PC-3 (cell line): ENCODE measurements at regions not wholly inside any gene's neighbourhood (a gene's known extent, or its start where the extent isn't known, plus 50 kb on each side); places are given as distances from the start of the nearest gene placed in this dataset.
"Not testable (repeated sequence)": the region's sequence is repeated elsewhere in the genome, so short reads cannot be mapped to it uniquely, and the experiment has no call there.

Source experiments
- ATAC-seq: fragments of 200-7000 bp; cut with Tn5 transposase; 2 replicates; pipeline ENCODE4 v1.9.1; 2020; ENCODE audit warnings: mild to moderate bottlenecking, moderate library complexity
- BruUV-seq: library from RNA; stranded (reverse); fragments of 400-500 nt; replicated peaks from 2 replicates; lab custom pipeline; 2021; lab: Mats Ljungman, UMichigan
- CTCF ChIA-PET: fragments of 300-600 bp; sonication (Branson Sonifier 250); formaldehyde crosslinking; loops from one replicate; lab custom pipeline; 2022; ENCODE audit warnings: antibody characterized with exemption; lab: Charles Lee
- POLR2A ChIA-PET: fragments of 300-600 bp; sonication (Branson Sonifier 250); formaldehyde crosslinking; loops from one replicate; lab custom pipeline; 2022; ENCODE audit warnings: antibody characterized with exemption; ENCODE audit not compliant: unreplicated experiment; lab: Charles Lee
- DNase-seq: peaks from one replicate; pipeline ENCODE4 v3.0.0-alpha.2; 2015
- H2AFZ ChIP-seq: fragments of 300-600 bp; sonication (generic); 2 replicates; pipeline ENCODE4 v1.6.0; 2016; ENCODE audit warnings: antibody characterized with exemption, low read length
- H3F3A ChIP-seq: fragments of 300-600 bp; sonication (generic); one replicate; pipeline ENCODE4 v1.6.0; 2017; ENCODE audit warnings: antibody characterized with exemption, low read length, control low read depth, mild to moderate bottlenecking; ENCODE audit not compliant: unreplicated experiment
- H3K27ac ChIP-seq: fragments of 300-600 bp; sonication (generic); 2 replicates; pipeline ENCODE4 v1.5.1; 2016; ENCODE audit warnings: mild to moderate bottlenecking, low read length
- H3K27me3 ChIP-seq: fragments of 300-600 bp; sonication (generic); 2 replicates; pipeline ENCODE4 v1.6.1; 2016; ENCODE audit warnings: low read length, mixed read lengths
- H3K36me3 ChIP-seq: fragments of 300-600 bp; sonication (generic); 2 replicates; pipeline ENCODE4 v1.6.1; 2016; ENCODE audit warnings: low read depth, mixed run types, low read length, mixed read lengths
- H3K4me1 ChIP-seq: fragments of 300-600 bp; sonication (generic); 2 replicates; pipeline ENCODE4 v1.5.1; 2016; ENCODE audit warnings: low read length; ENCODE audit not compliant: insufficient read depth
- H3K4me2 ChIP-seq: fragments of 300-600 bp; sonication (generic); 2 replicates; pipeline ENCODE4 v1.6.0; 2016; ENCODE audit warnings: low read length
- H3K4me3 ChIP-seq: fragments of 300-600 bp; sonication (generic); 2 replicates; pipeline ENCODE4 v1.5.1; 2016; ENCODE audit warnings: mild to moderate bottlenecking, low read length, mixed read lengths
- H3K79me2 ChIP-seq: fragments of 300-600 bp; sonication (generic); 2 replicates; pipeline ENCODE4 v1.6.1; 2017; ENCODE audit warnings: low read length, mixed read lengths
- H3K9ac ChIP-seq: fragments of 300-600 bp; sonication (generic); 2 replicates; pipeline ENCODE4 v1.6.0; 2016; ENCODE audit warnings: mild to moderate bottlenecking, low read length
- H3K9me2 ChIP-seq: fragments of 300-600 bp; sonication (generic); replicated peaks from 2 replicates; pipeline ENCODE4 v1.6.1; 2016; ENCODE audit warnings: mixed run types, low read length, mixed read lengths
- H3K9me3 ChIP-seq: fragments of 300-600 bp; sonication (generic); 2 replicates; pipeline ENCODE4 v1.6.1; 2016; ENCODE audit warnings: low read length, mixed read lengths
- H4K20me1 ChIP-seq: fragments of 300-600 bp; sonication (generic); 2 replicates; pipeline ENCODE4 v1.6.1; 2016; ENCODE audit warnings: low read length, mixed read lengths
- EZH2 ChIP-seq: fragments of 300-600 bp; sonication (generic); IDR thresholded peaks from one replicate; pipeline ENCODE4 v1.6.1; 2017; ENCODE audit warnings: antibody characterized with exemption, mild to moderate bottlenecking, low read length; ENCODE audit not compliant: unreplicated experiment
- EZH2phosphoT487 ChIP-seq: fragments of 300-600 bp; sonication (generic); IDR thresholded peaks from 2 replicates; pipeline ENCODE4 v1.6.1; 2018; ENCODE audit warnings: mild to moderate bottlenecking, antibody characterized with exemption, low read length, borderline replicate concordance
- intact Hi-C: fragments of 100-400 bp; cut with micrococcal nuclease; formaldehyde crosslinking; loops from 2 replicates; pipeline ENCODE4 v1.9.0; 2023
- TF ChIP-seq, protein P1 (sequence below): fragments of 300-600 bp; sonication (generic); conservative IDR thresholded peaks from 2 replicates; pipeline ENCODE4 v1.5.1; 2017; ENCODE audit warnings: antibody characterized with exemption, low read depth, mild to moderate bottlenecking, low read length

DNA sequence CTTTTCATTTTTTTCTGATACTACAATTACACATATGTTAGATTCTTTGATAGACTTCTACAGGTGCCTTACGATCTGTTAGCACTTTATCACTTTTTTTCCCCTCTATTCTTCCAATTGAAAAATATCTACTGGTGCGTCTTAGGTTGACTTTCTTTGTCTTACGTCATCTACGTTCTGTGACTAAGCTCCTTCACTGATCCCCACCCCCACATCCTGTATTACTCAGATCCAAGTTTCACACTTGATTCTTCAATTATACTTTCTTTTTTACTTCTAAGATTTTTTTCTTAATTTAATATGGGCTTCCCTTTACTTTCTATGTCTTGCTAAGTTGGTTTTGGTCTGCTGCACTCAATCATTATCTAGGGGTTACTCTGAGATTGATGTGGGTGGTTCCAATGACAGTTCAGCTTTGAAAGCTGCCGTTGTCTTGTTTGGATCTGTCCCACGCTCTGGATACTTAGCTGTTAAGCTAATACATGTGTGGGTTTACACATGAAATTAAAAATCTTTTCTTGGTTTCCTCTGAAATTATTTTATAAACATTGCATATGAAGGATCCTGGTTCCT is 1321.1 kb downstream of the RAPGEF2 start:
- H3K4me2 ChIP-seq: no peak overlapping the region
- ChIA-PET CTCF (no interaction called here), POLR2A (no interaction called here)
- no peak overlapping the region for H3K9ac ChIP-seq
- no peak overlapping the region for H2AFZ ChIP-seq
- no peaks in the 10 kb centered on the region for H3K9me2 ChIP-seq
- no peaks in the 10 kb centered on the region for H3K9me3 ChIP-seq
- H3K36me3 ChIP-seq: no peaks in the 10 kb centered on the region
- BruUV-seq: no TSS peak
- H3K4me3 ChIP-seq: no peak overlapping the region
- H4K20me1 ChIP-seq: no peaks in the 10 kb centered on the region
- H3K27me3 ChIP-seq: no peaks in the 10 kb centered on the region
- no peak overlapping the region for H3K27ac ChIP-seq
- ATAC-seq (no peak), DNase-seq (no peak)
- H3K4me1 ChIP-seq: no peaks in the 10 kb centered on the region
- TF ChIP-seq, protein P1, sequence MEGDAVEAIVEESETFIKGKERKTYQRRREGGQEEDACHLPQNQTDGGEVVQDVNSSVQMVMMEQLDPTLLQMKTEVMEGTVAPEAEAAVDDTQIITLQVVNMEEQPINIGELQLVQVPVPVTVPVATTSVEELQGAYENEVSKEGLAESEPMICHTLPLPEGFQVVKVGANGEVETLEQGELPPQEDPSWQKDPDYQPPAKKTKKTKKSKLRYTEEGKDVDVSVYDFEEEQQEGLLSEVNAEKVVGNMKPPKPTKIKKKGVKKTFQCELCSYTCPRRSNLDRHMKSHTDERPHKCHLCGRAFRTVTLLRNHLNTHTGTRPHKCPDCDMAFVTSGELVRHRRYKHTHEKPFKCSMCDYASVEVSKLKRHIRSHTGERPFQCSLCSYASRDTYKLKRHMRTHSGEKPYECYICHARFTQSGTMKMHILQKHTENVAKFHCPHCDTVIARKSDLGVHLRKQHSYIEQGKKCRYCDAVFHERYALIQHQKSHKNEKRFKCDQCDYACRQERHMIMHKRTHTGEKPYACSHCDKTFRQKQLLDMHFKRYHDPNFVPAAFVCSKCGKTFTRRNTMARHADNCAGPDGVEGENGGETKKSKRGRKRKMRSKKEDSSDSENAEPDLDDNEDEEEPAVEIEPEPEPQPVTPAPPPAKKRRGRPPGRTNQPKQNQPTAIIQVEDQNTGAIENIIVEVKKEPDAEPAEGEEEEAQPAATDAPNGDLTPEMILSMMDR: no peak
- TF ChIP-seq EZH2phosphoT487: no peak
- TF ChIP-seq EZH2: no peak
- H3K79me2 ChIP-seq: no peaks in the 10 kb centered on the region
- intact Hi-C loops: no loop called here
- no peaks in the 10 kb centered on the region for H3F3A ChIP-seq

DNA sequence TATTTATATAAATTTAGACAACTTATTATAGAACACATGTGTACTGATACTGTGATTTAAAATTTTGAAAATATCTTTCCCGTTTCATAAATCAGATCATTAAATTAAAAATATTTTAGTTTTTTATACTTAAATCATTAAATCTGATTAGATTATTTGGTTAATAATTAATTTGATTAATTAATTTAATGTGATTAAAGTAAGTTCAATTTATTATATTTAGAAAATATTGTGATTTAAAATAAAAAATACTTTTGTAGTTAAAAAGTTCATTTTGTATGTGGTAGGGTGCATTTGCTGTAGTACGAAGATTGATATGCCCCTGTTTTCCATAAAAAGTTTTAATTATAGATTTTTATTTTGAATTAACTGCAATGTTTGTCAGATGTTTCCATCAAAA is 1323.4 kb downstream of the RAPGEF2 start:
- CTCF ChIA-PET: no interaction called here
- intact Hi-C loops: no loop called here
- H3K9me3 ChIP-seq: no peaks in the 10 kb centered on the region
- no peaks in the 10 kb centered on the region for H3K36me3 ChIP-seq
- POLR2A ChIA-PET: no interaction called here
- H3K79me2 ChIP-seq: no peaks in the 10 kb centered on the region
- H3K4me2 ChIP-seq: no peak overlapping the region
- no peaks in the 10 kb centered on the region for H4K20me1 ChIP-seq
- DNase-seq (no peak), ATAC-seq (no peak)
- H3F3A ChIP-seq: no peaks in the 10 kb centered on the region
- TF ChIP-seq, protein P1: no peak
- no peak for TF ChIP-seq EZH2
- no peak for TF ChIP-seq EZH2phosphoT487
- no peak overlapping the region for H3K27ac ChIP-seq
- no peak overlapping the region for H3K9ac ChIP-seq
- no peak overlapping the region for H3K4me3 ChIP-seq
- H3K27me3 ChIP-seq: no peaks in the 10 kb centered on the region
- no peaks in the 10 kb centered on the region for H3K9me2 ChIP-seq
- no peak overlapping the region for H2AFZ ChIP-seq
- no TSS peak for BruUV-seq
- no peaks in the 10 kb centered on the region for H3K4me1 ChIP-seq

DNA sequence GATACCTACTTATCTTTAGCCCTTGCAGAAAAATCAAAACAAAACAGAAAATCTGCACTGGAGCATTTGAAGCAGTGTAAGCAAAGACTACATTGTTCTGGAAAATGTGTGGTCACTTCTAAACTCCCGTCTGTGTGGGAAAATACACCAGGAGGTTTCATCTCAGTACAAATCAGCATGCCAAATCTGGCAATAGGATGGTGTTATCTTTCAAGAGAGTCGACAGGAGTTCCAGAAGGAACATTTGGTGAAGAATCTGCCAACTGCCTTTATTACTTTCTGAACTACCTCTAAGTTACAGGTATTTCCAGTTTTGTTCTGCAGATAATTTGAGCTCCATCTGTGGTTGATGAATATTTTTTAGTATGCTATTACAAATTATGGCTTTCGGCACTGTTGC is 1348.0 kb downstream of the RAPGEF2 start:
- Histone ChIP-seq H3K4me1 (no peaks in the 10 kb centered on the region), H3K9ac (no peak overlapping the region), H3K27ac (no peak overlapping the region), H3F3A (no peaks in the 10 kb centered on the region), H2AFZ (no peak overlapping the region), H3K4me3 (no peak overlapping the region), H3K4me2 (no peak overlapping the region), H4K20me1 (no peaks in the 10 kb centered on the region), H3K9me2 (no peaks in the 10 kb centered on the region), H3K36me3 (no peaks in the 10 kb centered on the region), H3K9me3 (no peaks in the 10 kb centered on the region), H3K27me3 (no peaks in the 10 kb centered on the region), H3K79me2 (no peaks in the 10 kb centered on the region)
- TF ChIP-seq, protein P1: no peak
- TF ChIP-seq EZH2: no peak
- no peak for TF ChIP-seq EZH2phosphoT487
- no peak for ATAC-seq
- ChIA-PET POLR2A (no interaction called here), CTCF (no interaction called here)
- no TSS peak for BruUV-seq
- intact Hi-C loops: no loop called here
- no peak for DNase-seq

DNA sequence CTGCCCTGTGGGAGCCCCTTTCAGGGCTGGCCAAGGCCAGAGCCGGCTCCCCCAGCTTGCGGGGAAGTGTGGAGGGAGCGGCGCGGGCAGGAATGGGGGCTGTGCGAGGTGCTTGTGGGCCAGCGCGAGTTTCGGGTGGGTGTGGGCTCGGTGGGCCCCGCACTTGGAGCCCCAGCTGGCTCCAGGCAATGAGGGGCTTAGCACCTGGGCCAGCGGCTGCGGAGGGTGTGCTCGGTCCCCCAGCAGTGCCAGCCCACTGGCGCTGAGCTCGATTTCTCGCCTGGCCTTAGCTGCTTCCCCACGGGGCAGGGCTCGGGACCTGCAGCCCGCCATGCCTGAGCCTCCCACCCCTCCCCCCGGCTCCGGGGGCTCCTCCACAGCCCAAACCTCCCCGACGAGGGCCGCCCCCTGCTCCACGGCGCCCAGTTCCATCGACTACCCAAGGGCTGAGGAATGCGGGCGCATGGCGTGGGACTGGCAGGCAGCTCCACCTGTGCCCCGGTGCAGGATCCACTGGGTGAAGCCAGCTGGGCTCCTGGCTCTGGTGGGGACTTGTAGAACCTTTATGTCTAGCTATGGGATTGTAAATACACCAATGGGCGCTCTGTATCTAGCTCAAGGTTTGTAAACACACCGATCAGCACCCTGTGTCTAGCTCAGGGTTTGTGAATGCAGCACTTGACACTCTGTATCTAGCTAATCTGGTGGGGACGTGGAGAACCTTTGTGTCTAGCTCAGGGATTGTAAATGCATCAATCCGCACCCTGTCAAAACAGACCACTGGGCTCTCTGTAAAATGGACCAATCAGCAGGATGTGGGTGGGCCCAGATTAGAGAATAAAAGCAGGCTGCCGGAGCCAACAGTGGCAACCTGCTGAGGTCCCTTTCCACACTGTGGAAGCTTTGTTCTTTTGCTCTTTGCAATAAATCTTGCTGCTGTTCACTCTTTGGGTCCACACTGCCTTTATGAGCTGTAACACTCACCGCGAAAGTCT is 1379.1 kb downstream of the RAPGEF2 start:
- CTCF ChIA-PET, POLR2A ChIA-PET, H3K9me2 ChIP-seq: not testable (repeated sequence)

More for the DNA sequence above, 1379.1 kb downstream of the RAPGEF2 start:
- ATAC-seq, H4K20me1 ChIP-seq, DNase-seq, H3K9ac ChIP-seq, H3K9me3 ChIP-seq, BruUV-seq, H3K79me2 ChIP-seq, H3K27me3 ChIP-seq, H3K4me3 ChIP-seq, intact Hi-C loops, H3K27ac ChIP-seq, H3K4me2 ChIP-seq, H3K36me3 ChIP-seq, H3F3A ChIP-seq, H3K4me1 ChIP-seq, H2AFZ ChIP-seq: not testable (repeated sequence)
